IMR-90 (cell line): ENCODE measurements at regions not wholly inside any gene's neighbourhood (a gene's known extent, or its start where the extent isn't known, plus 50 kb on each side); places are given as distances from the start of the nearest gene placed in this dataset.

Experiments
- ATAC-seq: fragments of 200-7000 bp; cut with Tn5 transposase; 2 replicates; pipeline ENCODE4 v1.9.1; 2020; ENCODE audit warnings: low read depth, mild to moderate bottlenecking, moderate library complexity
- BruUV-seq: library from RNA; stranded (reverse); fragments of 400-500 nt; replicated peaks from 2 replicates; lab custom pipeline; 2021; lab: Mats Ljungman, UMichigan
- CTCF ChIA-PET: fragments of 300-600 bp; formaldehyde crosslinking; extraction: SDS; loops from one replicate; lab custom pipeline; 2021; ENCODE audit warnings: antibody characterized with exemption; lab: Yijun Ruan, JAX
- POLR2A ChIA-PET: fragments of 300-600 bp; sonication (Branson Sonifier 250); formaldehyde crosslinking; loops from one replicate; lab custom pipeline; 2022; ENCODE audit warnings: antibody characterized with exemption; ENCODE audit not compliant: unreplicated experiment; lab: Charles Lee
- DNase-seq: peaks from one replicate; pipeline ENCODE4 v3.0.0; 2013
- H2AFZ ChIP-seq: replicated peaks from 2 replicates; pipeline ENCODE3; 2013; ENCODE audit warnings: low read length, mild to moderate bottlenecking; ENCODE audit not compliant: poor library complexity
- H2AK5ac ChIP-seq: 2 replicates; pipeline ENCODE4 v1.6.1; 2013; ENCODE audit warnings: low read depth, low read length, inconsistent platforms
- H2AK9ac ChIP-seq: replicated peaks from 2 replicates; pipeline ENCODE3; 2013; ENCODE audit warnings: mild to moderate bottlenecking, low read depth, low read length, moderate library complexity; ENCODE audit not compliant: poor library complexity
- H2BK120ac ChIP-seq: 2 replicates; pipeline ENCODE4 v1.6.1; 2013; ENCODE audit warnings: low read depth, low read length, inconsistent platforms
- H2BK15ac ChIP-seq: 3 replicates; pipeline ENCODE4 v1.6.1; 2013; ENCODE audit warnings: low read depth, low read length, inconsistent platforms
- H2BK20ac ChIP-seq: 2 replicates; pipeline ENCODE4 v1.6.1; 2013; ENCODE audit warnings: low read depth, mild to moderate bottlenecking, inconsistent platforms, low read length, moderate library complexity
- H2BK5ac ChIP-seq: 2 replicates; pipeline ENCODE4 v1.6.1; 2013; ENCODE audit warnings: mild to moderate bottlenecking, low read depth, low read length, inconsistent platforms; ENCODE audit not compliant: poor library complexity, severe bottlenecking
- H3K14ac ChIP-seq: replicated peaks from 2 replicates; pipeline ENCODE4 v1.6.1; 2013; ENCODE audit warnings: low read depth, low read length, inconsistent platforms
- H3K18ac ChIP-seq: 2 replicates; pipeline ENCODE4 v1.6.1; 2013; ENCODE audit warnings: low read depth, low read length, control low read depth
- H3K23ac ChIP-seq: 2 replicates; pipeline ENCODE4 v1.6.1; 2013; ENCODE audit warnings: low read depth, low read length, inconsistent platforms
- H3K27ac ChIP-seq: 2 replicates; pipeline ENCODE4 v1.5.1; 2013; ENCODE audit warnings: mild to moderate bottlenecking, control low read depth, low read length; ENCODE audit not compliant: insufficient read depth
- H3K27me3 ChIP-seq: 2 replicates; pipeline ENCODE4 v1.6.1; 2013; ENCODE audit warnings: low read length; ENCODE audit not compliant: control insufficient read depth, insufficient read depth
- H3K36me3 ChIP-seq: 2 replicates; pipeline ENCODE4 v1.6.1; 2013; ENCODE audit warnings: low read length, mixed read lengths; ENCODE audit not compliant: control insufficient read depth, insufficient read depth
- H3K4ac ChIP-seq: 2 replicates; pipeline ENCODE4 v1.6.1; 2013; ENCODE audit warnings: low read depth, low read length, inconsistent platforms
- H3K4me1 ChIP-seq: 2 replicates; pipeline ENCODE4 v1.6.1; 2013; ENCODE audit warnings: low read length, mixed read lengths; ENCODE audit not compliant: control insufficient read depth, insufficient read depth
- H3K4me2 ChIP-seq: 2 replicates; pipeline ENCODE4 v1.6.1; 2013; ENCODE audit warnings: low read depth, mild to moderate bottlenecking, control low read depth, low read length, moderate library complexity
- H3K4me3 ChIP-seq: 2 replicates; pipeline ENCODE4 v1.5.1; 2013; ENCODE audit warnings: low read depth, mild to moderate bottlenecking, control low read depth, low read length, moderate library complexity; ENCODE audit not compliant: insufficient read depth
- H3K56ac ChIP-seq: 2 replicates; pipeline ENCODE4 v1.6.1; 2013; ENCODE audit warnings: low read length, inconsistent platforms; ENCODE audit not compliant: insufficient read depth; ENCODE audit errors: extremely low read depth
- H3K79me1 ChIP-seq, 2 experiments: 2 replicates each; pipeline ENCODE4 v1.6.1; 2013; ENCODE audit warnings: low read length in 2 of 2, inconsistent platforms in 1 of 2, low read depth in 1 of 2
- H3K9ac ChIP-seq: 2 replicates; pipeline ENCODE4 v1.6.1; 2013; ENCODE audit warnings: low read depth, low read length, control low read depth
- H3K9me1 ChIP-seq: 2 replicates; pipeline ENCODE4 v1.6.1; 2013; ENCODE audit warnings: low read length, inconsistent platforms; ENCODE audit not compliant: insufficient read depth
- H3K9me3 ChIP-seq: 2 replicates; pipeline ENCODE4 v1.6.1; 2013; ENCODE audit warnings: low read length; ENCODE audit not compliant: control insufficient read depth, insufficient read depth
- H4K20me1 ChIP-seq: 2 replicates; pipeline ENCODE4 v1.6.1; 2013; ENCODE audit warnings: low read length, inconsistent platforms; ENCODE audit not compliant: insufficient read depth
- H4K5ac ChIP-seq: 2 replicates; pipeline ENCODE4 v1.6.1; 2013; ENCODE audit warnings: mild to moderate bottlenecking, low read depth, low read length, control low read depth
- H4K8ac ChIP-seq, 2 experiments: 2 replicates each; pipeline ENCODE4 v1.6.1; 2013; ENCODE audit warnings: low read depth in 2 of 2, low read length in 2 of 2, control low read depth in 1 of 2, inconsistent platforms in 1 of 2
- H4K91ac ChIP-seq: 2 replicates; pipeline ENCODE4 v1.6.1; 2013; ENCODE audit warnings: low read depth, low read length, inconsistent platforms; ENCODE audit not compliant: insufficient read depth
- BHLHE40 ChIP-seq: fragments of 150-350 bp; IDR thresholded peaks from 2 replicates; pipeline ENCODE4 v1.6.1; 2016; ENCODE audit warnings: mild to moderate bottlenecking, low read depth, low read length
- CEBPB ChIP-seq: IDR thresholded peaks from 2 replicates; pipeline ENCODE4 v1.6.1; 2012; ENCODE audit warnings: low read depth, low read length, improper control_type of control experiment
- MAZ ChIP-seq: IDR thresholded peaks from 2 replicates; pipeline ENCODE4 v1.6.1; 2012; ENCODE audit warnings: low read depth, mild to moderate bottlenecking, low read length, improper control_type of control experiment, moderate library complexity, borderline replicate concordance
- MXI1 ChIP-seq: IDR thresholded peaks from 2 replicates; pipeline ENCODE4 v1.6.1; 2012; ENCODE audit warnings: low read depth, mild to moderate bottlenecking, low read length, moderate library complexity, borderline replicate concordance
- NFE2L2 ChIP-seq: fragments of 150-350 bp; IDR thresholded peaks from 2 replicates; pipeline ENCODE4 v1.6.1; 2016; ENCODE audit warnings: low read depth, mild to moderate bottlenecking, low read length
- RCOR1 ChIP-seq: IDR thresholded peaks from 2 replicates; pipeline ENCODE4 v1.6.1; 2012; ENCODE audit warnings: mild to moderate bottlenecking, low read length, improper control_type of control experiment; ENCODE audit not compliant: insufficient replicate concordance
- RFX5 ChIP-seq: IDR thresholded peaks from 2 replicates; pipeline ENCODE4 v1.8.0; 2012; ENCODE audit warnings: low read depth, mild to moderate bottlenecking, low read length, moderate library complexity
- SMC3 ChIP-seq: fragments of 150-350 bp; IDR thresholded peaks from 2 replicates; pipeline ENCODE4 v1.6.1; 2016; ENCODE audit warnings: low read depth, mild to moderate bottlenecking, antibody characterized with exemption, low read length, moderate library complexity
- WGBS, 2 experiments: methylation state at CpG; one replicate each; pipeline versions ENCODE4 v1.1.5 to v1.1.7; 2013; ENCODE audit warnings: missing lambda C conversion rate in 2 of 2; ENCODE audit not compliant: insufficient read length in 1 of 2; ENCODE audit errors: extremely low coverage in 2 of 2; 5-methylcytosine and 5-hydroxymethylcytosine counted together
- dilution Hi-C: fragments of 300-500 bp; cut with HindIII; formaldehyde crosslinking; loops from one replicate; pipeline ENCODE4 v1.14.3; 2018; ENCODE audit warnings: low sequenced_read_pairs; ENCODE audit not compliant: unreplicated experiment
- in situ Hi-C: fragments of 300-500 bp; cut with MboI; formaldehyde crosslinking; loops from 3 replicates; pipeline ENCODE4 v1.14.3; 2019; ENCODE audit warnings: low sequenced_read_pairs, inconsistent platforms, mixed read lengths
- intact Hi-C: fragments of 100-400 bp; cut with micrococcal nuclease; formaldehyde crosslinking; loops from 2 replicates; pipeline ENCODE4 v1.10.0; 2022
- TF ChIP-seq, protein P1 (sequence below): conservative IDR thresholded peaks from 2 replicates; pipeline ENCODE4 v1.5.1; 2012; ENCODE audit warnings: mild to moderate bottlenecking, low read depth, low read length, improper control_type of control experiment
- TF ChIP-seq, protein P2 (sequence below): fragments of 150-350 bp; IDR thresholded peaks from 2 replicates; pipeline ENCODE4 v1.6.1; 2016; ENCODE audit warnings: low read depth, mild to moderate bottlenecking, low read length, moderate library complexity, borderline replicate concordance
- TF ChIP-seq, protein P3 (sequence below): fragments of 150-350 bp; IDR thresholded peaks from 2 replicates; pipeline ENCODE4 v1.6.1; 2017; ENCODE audit warnings: mild to moderate bottlenecking, antibody characterized with exemption, low read length, low read depth

DNA sequence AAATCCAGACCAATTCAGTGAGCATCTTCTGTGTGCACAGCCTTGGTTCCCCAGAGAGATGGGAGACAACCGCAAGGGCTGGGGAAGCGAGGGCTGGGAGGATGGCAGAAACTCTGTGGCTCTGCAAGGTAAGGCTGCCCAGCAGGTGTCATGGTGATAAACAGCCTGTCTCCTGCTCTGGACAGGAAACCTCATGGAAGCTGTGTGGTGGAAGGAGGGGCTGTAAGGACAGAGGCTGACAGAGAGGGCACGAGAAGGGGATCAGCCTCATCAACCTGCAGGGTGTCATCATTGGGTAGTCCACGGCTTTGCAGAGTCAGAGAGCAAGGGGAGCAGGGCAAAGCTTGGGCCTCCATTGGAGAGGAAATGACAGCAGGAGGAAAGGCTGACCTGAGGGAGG is 138.4 kb upstream of the CADM1 start:
- Histone ChIP-seq H3K27ac (no peak overlapping the region), H3K9me1 (no peaks in the 10 kb centered on the region), H3K36me3 (no peaks in the 10 kb centered on the region), H3K9ac (no peak overlapping the region), H2AFZ (no peak overlapping the region), H3K4me3 (no peak overlapping the region), H4K20me1 (no peaks in the 10 kb centered on the region), H3K79me1 (no peaks in the 10 kb centered on the region), H3K9me3 (no peaks in the 10 kb centered on the region), H2BK5ac (no peak overlapping the region), H3K4me2 (no peak overlapping the region), H3K56ac (no peak overlapping the region), H3K23ac (no peak overlapping the region), H2AK9ac (no peak overlapping the region), H2BK120ac (no peak overlapping the region), H3K14ac (no peak overlapping the region), H4K8ac (no peak overlapping the region), H4K5ac (no peak overlapping the region), H2BK20ac (no peak overlapping the region), H2BK15ac (no peak overlapping the region), H3K4ac (no peak overlapping the region), H2AK5ac (no peak overlapping the region), H3K18ac (no peak overlapping the region), H4K91ac (no peak overlapping the region), H3K27me3 (peaks cover 56% of the 10 kb centered on the region), H3K4me1 (no peaks in the 10 kb centered on the region)
- WGBS, 2 experiments, result 100% methylated on average over 1 of the region's 4 CpGs; no CpG with 5 or more reads in 1 of the 2 experiments
- ChIA-PET CTCF (no interaction called here), POLR2A (no interaction called here)
- no TSS peak for BruUV-seq
- no peak for ATAC-seq
- DNase-seq, result no peak
- intact Hi-C loops (no loop called here), dilution Hi-C loops (no loop called here), in situ Hi-C loops (no loop called here)
- no peak for TF ChIP-seq RCOR1
- TF ChIP-seq RFX5, result no peak
- TF ChIP-seq CEBPB, result no peak
- no peak for TF ChIP-seq NFE2L2
- no peak for TF ChIP-seq MAZ
- no peak for TF ChIP-seq SMC3
- TF ChIP-seq, protein P1, sequence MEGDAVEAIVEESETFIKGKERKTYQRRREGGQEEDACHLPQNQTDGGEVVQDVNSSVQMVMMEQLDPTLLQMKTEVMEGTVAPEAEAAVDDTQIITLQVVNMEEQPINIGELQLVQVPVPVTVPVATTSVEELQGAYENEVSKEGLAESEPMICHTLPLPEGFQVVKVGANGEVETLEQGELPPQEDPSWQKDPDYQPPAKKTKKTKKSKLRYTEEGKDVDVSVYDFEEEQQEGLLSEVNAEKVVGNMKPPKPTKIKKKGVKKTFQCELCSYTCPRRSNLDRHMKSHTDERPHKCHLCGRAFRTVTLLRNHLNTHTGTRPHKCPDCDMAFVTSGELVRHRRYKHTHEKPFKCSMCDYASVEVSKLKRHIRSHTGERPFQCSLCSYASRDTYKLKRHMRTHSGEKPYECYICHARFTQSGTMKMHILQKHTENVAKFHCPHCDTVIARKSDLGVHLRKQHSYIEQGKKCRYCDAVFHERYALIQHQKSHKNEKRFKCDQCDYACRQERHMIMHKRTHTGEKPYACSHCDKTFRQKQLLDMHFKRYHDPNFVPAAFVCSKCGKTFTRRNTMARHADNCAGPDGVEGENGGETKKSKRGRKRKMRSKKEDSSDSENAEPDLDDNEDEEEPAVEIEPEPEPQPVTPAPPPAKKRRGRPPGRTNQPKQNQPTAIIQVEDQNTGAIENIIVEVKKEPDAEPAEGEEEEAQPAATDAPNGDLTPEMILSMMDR, result no peak
- TF ChIP-seq, protein P2, sequence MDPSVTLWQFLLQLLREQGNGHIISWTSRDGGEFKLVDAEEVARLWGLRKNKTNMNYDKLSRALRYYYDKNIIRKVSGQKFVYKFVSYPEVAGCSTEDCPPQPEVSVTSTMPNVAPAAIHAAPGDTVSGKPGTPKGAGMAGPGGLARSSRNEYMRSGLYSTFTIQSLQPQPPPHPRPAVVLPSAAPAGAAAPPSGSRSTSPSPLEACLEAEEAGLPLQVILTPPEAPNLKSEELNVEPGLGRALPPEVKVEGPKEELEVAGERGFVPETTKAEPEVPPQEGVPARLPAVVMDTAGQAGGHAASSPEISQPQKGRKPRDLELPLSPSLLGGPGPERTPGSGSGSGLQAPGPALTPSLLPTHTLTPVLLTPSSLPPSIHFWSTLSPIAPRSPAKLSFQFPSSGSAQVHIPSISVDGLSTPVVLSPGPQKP, result no peak
- TF ChIP-seq, protein P3, sequence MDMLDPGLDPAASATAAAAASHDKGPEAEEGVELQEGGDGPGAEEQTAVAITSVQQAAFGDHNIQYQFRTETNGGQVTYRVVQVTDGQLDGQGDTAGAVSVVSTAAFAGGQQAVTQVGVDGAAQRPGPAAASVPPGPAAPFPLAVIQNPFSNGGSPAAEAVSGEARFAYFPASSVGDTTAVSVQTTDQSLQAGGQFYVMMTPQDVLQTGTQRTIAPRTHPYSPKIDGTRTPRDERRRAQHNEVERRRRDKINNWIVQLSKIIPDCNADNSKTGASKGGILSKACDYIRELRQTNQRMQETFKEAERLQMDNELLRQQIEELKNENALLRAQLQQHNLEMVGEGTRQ, result no peak
- no peak for TF ChIP-seq MXI1
- no peak for TF ChIP-seq BHLHE40
